ENCODE measurements at regions not wholly inside any gene's neighbourhood (a gene's known extent, or its start where the extent isn't known, plus 50 kb on each side); places are given as distances from the start of the nearest gene placed in this dataset.

- no peak overlapping the region for H2AFZ ChIP-seq (ENCODE audit: low read length)
- peaks cover 23% of the 10 kb centered on the region for H3K4me1 ChIP-seq (ENCODE audit: insufficient read depth, low read length, poor library complexity, severe bottlenecking)
- H3K27me3 ChIP-seq (ENCODE audit: insufficient read depth, low read length, poor library complexity, severe bottlenecking), result no peaks in the 10 kb centered on the region
- no peak overlapping the region for H3K4me2 ChIP-seq (ENCODE audit: low read depth, low read length, poor library complexity, severe bottlenecking)
- H4K20me1 ChIP-seq (ENCODE audit: insufficient read depth, low read length, poor library complexity, severe bottlenecking), result no peaks in the 10 kb centered on the region
- no peak overlapping the region for H3K4me3 ChIP-seq (ENCODE audit: low read length, poor library complexity, severe bottlenecking)
- H3K36me3 ChIP-seq (ENCODE audit: insufficient read depth, low read length), result no peaks in the 10 kb centered on the region
- H3F3A ChIP-seq (ENCODE audit: low read depth), result no peaks in the 10 kb centered on the region
- H3K9me3 ChIP-seq (ENCODE audit: insufficient read depth, low read depth, low read length), result 0 out of 2 replicates have a peak, but pooled peaks cover 2% of the 10 kb centered on the region
- H3K9ac ChIP-seq (ENCODE audit: low read depth, low read length, poor library complexity, severe bottlenecking), result no peak overlapping the region
- no peaks in the 10 kb centered on the region for H3K9me2 ChIP-seq (replicated peaks; ENCODE audit: low read depth, low read length)
- TF ChIP-seq EZH2phosphoT487 (IDR thresholded peaks at IDR 0.05; ENCODE audit: borderline replicate concordance), result no peak
- TF ChIP-seq, protein P1, sequence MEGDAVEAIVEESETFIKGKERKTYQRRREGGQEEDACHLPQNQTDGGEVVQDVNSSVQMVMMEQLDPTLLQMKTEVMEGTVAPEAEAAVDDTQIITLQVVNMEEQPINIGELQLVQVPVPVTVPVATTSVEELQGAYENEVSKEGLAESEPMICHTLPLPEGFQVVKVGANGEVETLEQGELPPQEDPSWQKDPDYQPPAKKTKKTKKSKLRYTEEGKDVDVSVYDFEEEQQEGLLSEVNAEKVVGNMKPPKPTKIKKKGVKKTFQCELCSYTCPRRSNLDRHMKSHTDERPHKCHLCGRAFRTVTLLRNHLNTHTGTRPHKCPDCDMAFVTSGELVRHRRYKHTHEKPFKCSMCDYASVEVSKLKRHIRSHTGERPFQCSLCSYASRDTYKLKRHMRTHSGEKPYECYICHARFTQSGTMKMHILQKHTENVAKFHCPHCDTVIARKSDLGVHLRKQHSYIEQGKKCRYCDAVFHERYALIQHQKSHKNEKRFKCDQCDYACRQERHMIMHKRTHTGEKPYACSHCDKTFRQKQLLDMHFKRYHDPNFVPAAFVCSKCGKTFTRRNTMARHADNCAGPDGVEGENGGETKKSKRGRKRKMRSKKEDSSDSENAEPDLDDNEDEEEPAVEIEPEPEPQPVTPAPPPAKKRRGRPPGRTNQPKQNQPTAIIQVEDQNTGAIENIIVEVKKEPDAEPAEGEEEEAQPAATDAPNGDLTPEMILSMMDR (conservative IDR thresholded peaks at IDR 0.05; ENCODE audit: low read length), result no peak
- H3K79me2 ChIP-seq (ENCODE audit: insufficient read depth, low read length), result no peaks in the 10 kb centered on the region
These were observed 381.2 kb downstream of the ARHGEF28 start for GRCh38 chr5:74007193-74007592.

- no peak overlapping the region for H3K4me3 ChIP-seq (ENCODE audit: low read length, poor library complexity, severe bottlenecking)
- TF ChIP-seq EZH2phosphoT487 (IDR thresholded peaks at IDR 0.05; ENCODE audit: borderline replicate concordance), result no peak
- TF ChIP-seq, protein P1 (conservative IDR thresholded peaks at IDR 0.05; ENCODE audit: low read length), result no peak
These were observed 373.3 kb downstream of the ARHGEF28 start for GRCh38 chr5:73999297-73999696.

DNA sequence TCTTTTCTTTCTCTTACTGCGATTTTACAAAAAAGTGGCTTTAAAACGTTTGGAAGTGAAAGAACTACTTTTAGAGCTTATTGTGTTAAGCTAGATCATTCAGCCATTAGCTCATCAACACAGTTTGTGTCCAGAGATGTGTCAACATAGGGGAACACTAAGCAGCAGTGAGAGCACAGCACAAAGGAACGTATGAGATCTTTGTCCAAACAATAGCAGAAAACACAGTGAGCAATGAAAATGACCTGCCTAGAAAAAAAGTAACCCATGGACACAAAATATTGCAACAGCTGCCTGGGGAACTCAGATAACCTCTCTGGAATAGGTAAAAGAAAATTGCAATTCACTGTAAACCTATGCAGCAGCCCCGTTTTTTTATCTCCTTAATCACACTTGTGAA, 372.5 kb downstream of the ARHGEF28 start:
- Histone ChIP-seq H3K4me2 (ENCODE audit: low read depth, low read length, poor library complexity, severe bottlenecking) (no peak overlapping the region), H3K9ac (ENCODE audit: low read depth, low read length, poor library complexity, severe bottlenecking) (no peak overlapping the region), H3K36me3 (ENCODE audit: insufficient read depth, low read length) (no peaks in the 10 kb centered on the region), H3K9me2 (replicated peaks; ENCODE audit: low read depth, low read length) (no peaks in the 10 kb centered on the region), H3K9me3 (ENCODE audit: insufficient read depth, low read depth, low read length) (no peaks in the 10 kb centered on the region), H3K27me3 (ENCODE audit: insufficient read depth, low read length, poor library complexity, severe bottlenecking) (no peaks in the 10 kb centered on the region), H3K4me3 (ENCODE audit: low read length, poor library complexity, severe bottlenecking) (no peak overlapping the region), H3K4me1 (ENCODE audit: insufficient read depth, low read length, poor library complexity, severe bottlenecking) (no peaks in the 10 kb centered on the region), H4K20me1 (ENCODE audit: insufficient read depth, low read length, poor library complexity, severe bottlenecking) (no peaks in the 10 kb centered on the region), H2AFZ (ENCODE audit: low read length) (no peak overlapping the region), H3K79me2 (ENCODE audit: insufficient read depth, low read length) (no peaks in the 10 kb centered on the region), H3F3A (ENCODE audit: low read depth) (no peaks in the 10 kb centered on the region)
- TF ChIP-seq EZH2phosphoT487 (IDR thresholded peaks at IDR 0.05; ENCODE audit: borderline replicate concordance), result no peak
- TF ChIP-seq, protein P1 (conservative IDR thresholded peaks at IDR 0.05; ENCODE audit: low read length), result no peak

More at GRCh38 chr5:73999297-73999696, 373.3 kb downstream of the ARHGEF28 start:
- Histone ChIP-seq H4K20me1 (ENCODE audit: insufficient read depth, low read length, poor library complexity, severe bottlenecking) (no peaks in the 10 kb centered on the region), H3K9me3 (ENCODE audit: insufficient read depth, low read depth, low read length) (no peaks in the 10 kb centered on the region), H3K4me1 (ENCODE audit: insufficient read depth, low read length, poor library complexity, severe bottlenecking) (no peaks in the 10 kb centered on the region), H3K79me2 (ENCODE audit: insufficient read depth, low read length) (no peaks in the 10 kb centered on the region), H3K9me2 (replicated peaks; ENCODE audit: low read depth, low read length) (no peaks in the 10 kb centered on the region), H3K4me2 (ENCODE audit: low read depth, low read length, poor library complexity, severe bottlenecking) (no peak overlapping the region), H3K27me3 (ENCODE audit: insufficient read depth, low read length, poor library complexity, severe bottlenecking) (no peaks in the 10 kb centered on the region), H3K9ac (ENCODE audit: low read depth, low read length, poor library complexity, severe bottlenecking) (no peak overlapping the region), H3K36me3 (ENCODE audit: insufficient read depth, low read length) (no peaks in the 10 kb centered on the region), H2AFZ (ENCODE audit: low read length) (no peak overlapping the region), H3F3A (ENCODE audit: low read depth) (no peaks in the 10 kb centered on the region)

Measured in Loucy (cell line).